GM23338 (cell line): ENCODE measurements at regions not wholly inside any gene's neighbourhood (a gene's known extent, or its start where the extent isn't known, plus 50 kb on each side); places are given as distances from the start of the nearest gene placed in this dataset.

ENCODE experiments used
- ATAC-seq: fragments of 200-7000 bp; cut with Tn5 transposase; 3 replicates; pipeline ENCODE4 v1.9.1; 2020
- DNase-seq: peaks from one replicate; pipeline ENCODE4 v3.0.0-alpha.2; 2015; ENCODE audit warnings: low spot score
- H2AFZ ChIP-seq: fragments of 200-600 bp; sonication (generic); 2 replicates; pipeline ENCODE4 v1.8.0; 2016; ENCODE audit warnings: antibody characterized with exemption, mild to moderate bottlenecking, moderate library complexity
- H3F3A ChIP-seq: fragments of 200-600 bp; sonication (generic); replicated peaks from 2 replicates; pipeline ENCODE4 v1.8.0; 2017; ENCODE audit warnings: antibody characterized with exemption, mixed run types, low read depth
- H3K27ac ChIP-seq: fragments of 200-600 bp; sonication (generic); 2 replicates; pipeline ENCODE4 v1.6.1; 2016; ENCODE audit warnings: low read depth
- H3K27me3 ChIP-seq: fragments of 200-600 bp; sonication (generic); 2 replicates; pipeline ENCODE4 v1.8.0; 2016; ENCODE audit warnings: mild to moderate bottlenecking, mixed run types, moderate library complexity; ENCODE audit not compliant: insufficient read depth
- H3K36me3 ChIP-seq: fragments of 200-600 bp; sonication (generic); 2 replicates; pipeline ENCODE4 v1.8.0; 2016; ENCODE audit warnings: mild to moderate bottlenecking; ENCODE audit not compliant: insufficient read depth
- H3K4me1 ChIP-seq: fragments of 200-600 bp; sonication (generic); 2 replicates; pipeline ENCODE4 v1.8.0; 2016; ENCODE audit warnings: mild to moderate bottlenecking, moderate library complexity; ENCODE audit not compliant: insufficient read depth
- H3K4me2 ChIP-seq: fragments of 200-600 bp; sonication (generic); 2 replicates; pipeline ENCODE4 v1.7.1; 2017; ENCODE audit warnings: mixed run types
- H3K4me3 ChIP-seq: fragments of 200-600 bp; sonication (generic); 2 replicates; pipeline ENCODE4 v1.6.1; 2016; ENCODE audit warnings: mixed run types
- H3K79me2 ChIP-seq: fragments of 200-600 bp; sonication (generic); replicated peaks from 2 replicates; pipeline ENCODE4 v1.8.0; 2017; ENCODE audit warnings: mild to moderate bottlenecking; ENCODE audit not compliant: insufficient read depth
- H3K9me2 ChIP-seq: fragments of 200-600 bp; sonication (generic); 2 replicates; pipeline ENCODE4 v1.8.0; 2017; ENCODE audit not compliant: insufficient read depth
- H4K20me1 ChIP-seq: fragments of 200-600 bp; sonication (generic); replicated peaks from 2 replicates; pipeline ENCODE4 v1.8.0; 2017; ENCODE audit warnings: mild to moderate bottlenecking; ENCODE audit not compliant: insufficient read depth
- H3K27ac Mint-ChIP-seq: 2 replicates; pipeline ENCODE4 v1.8.0; 2020; ENCODE audit warnings: inconsistent platforms, mild to moderate bottlenecking, moderate library complexity, mixed read lengths
- H3K27me3 Mint-ChIP-seq: 3 replicates; pipeline ENCODE4 v1.8.0; 2022; ENCODE audit warnings: low read depth, mild to moderate bottlenecking, moderate library complexity, mixed read lengths, inconsistent platforms; ENCODE audit not compliant: insufficient read depth, poor library complexity
- H3K36me3 Mint-ChIP-seq: 3 replicates; pipeline ENCODE4 v1.8.0; 2021; ENCODE audit warnings: low read depth, mild to moderate bottlenecking, inconsistent platforms, moderate library complexity, mixed read lengths
- H3K4me1 Mint-ChIP-seq: 3 replicates; pipeline ENCODE4 v1.8.0; 2020; ENCODE audit warnings: mild to moderate bottlenecking, inconsistent platforms, mixed read lengths
- H3K4me3 Mint-ChIP-seq: 3 replicates; pipeline ENCODE4 v1.8.0; 2021; ENCODE audit warnings: moderate library complexity, mild to moderate bottlenecking, inconsistent platforms, mixed read lengths
- H3K9me3 Mint-ChIP-seq: 3 replicates; pipeline ENCODE4 v1.8.0; 2020; ENCODE audit warnings: moderate library complexity, mild to moderate bottlenecking, inconsistent platforms, mixed read lengths
- CREB1 ChIP-seq: fragments of 250-450 bp; sonication (Bioruptor Pico); IDR thresholded peaks from 2 replicates; pipeline ENCODE4 v1.5.0; 2020; ENCODE audit warnings: low read depth, mild to moderate bottlenecking, moderate library complexity
- EZH2 ChIP-seq: fragments of 200-600 bp; sonication (generic); IDR thresholded peaks from one replicate; pipeline ENCODE4 v1.8.0; 2017; ENCODE audit warnings: antibody characterized with exemption, mild to moderate bottlenecking, low read depth; ENCODE audit not compliant: unreplicated experiment
- JUNB ChIP-seq: IDR thresholded peaks from one replicate; pipeline ENCODE4 v1.6.1; 2016; ENCODE audit warnings: antibody characterized with exemption; ENCODE audit not compliant: unreplicated experiment
- NANOG ChIP-seq: IDR thresholded peaks from 2 replicates; pipeline ENCODE4 v1.6.1; 2016; ENCODE audit warnings: antibody characterized with exemption, borderline replicate concordance
- STAT1 ChIP-seq: IDR thresholded peaks from one replicate; pipeline ENCODE4 v1.6.1; 2016; ENCODE audit warnings: antibody characterized with exemption; ENCODE audit not compliant: unreplicated experiment
- TF ChIP-seq, protein P1 (sequence below): IDR thresholded peaks from 2 replicates; pipeline ENCODE4 v1.6.1; 2016; ENCODE audit warnings: antibody characterized with exemption
- TF ChIP-seq, protein P2 (sequence below), 2 experiments: fragments of 200-600 bp in 1 of 2; sonication (generic) in 1 of 2; conservative IDR thresholded peaks; 2 replicates each; pipeline versions ENCODE4 v1.5.1 to v1.6.1; 2016 to 2017; ENCODE audit warnings: antibody characterized with exemption in 2 of 2, low read depth in 2 of 2, mild to moderate bottlenecking in 2 of 2, moderate library complexity in 1 of 2
- TF ChIP-seq, protein P3 (sequence below): IDR thresholded peaks from one replicate; pipeline ENCODE4 v1.6.1; 2018; ENCODE audit warnings: antibody characterized with exemption; ENCODE audit not compliant: unreplicated experiment

DNA sequence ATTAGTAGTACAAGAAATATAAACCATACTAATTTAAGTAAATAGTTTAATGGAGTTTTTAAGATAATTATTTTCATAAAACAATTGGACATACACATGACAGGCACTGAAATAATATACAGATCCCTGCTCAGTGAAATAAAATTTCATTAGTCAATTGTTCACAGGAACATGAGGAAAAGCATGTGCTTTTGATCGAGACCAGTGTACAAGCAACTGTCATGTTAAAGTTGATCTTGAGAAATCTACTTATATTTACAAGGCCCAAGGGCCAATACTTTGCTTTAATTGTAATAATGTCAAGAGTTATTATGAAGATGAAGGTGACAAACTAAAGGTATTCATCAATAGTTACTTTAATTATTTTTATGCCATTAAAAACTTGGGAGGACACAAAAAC is 792.7 kb upstream of the LUZP2 start:
- no peaks in the 10 kb centered on the region; the same call in 2 of the 3 replicates for H3K36me3 Mint-ChIP-seq
- H3K27me3 Mint-ChIP-seq = no peaks in the 10 kb centered on the region
- ATAC-seq = no peak

DNA sequence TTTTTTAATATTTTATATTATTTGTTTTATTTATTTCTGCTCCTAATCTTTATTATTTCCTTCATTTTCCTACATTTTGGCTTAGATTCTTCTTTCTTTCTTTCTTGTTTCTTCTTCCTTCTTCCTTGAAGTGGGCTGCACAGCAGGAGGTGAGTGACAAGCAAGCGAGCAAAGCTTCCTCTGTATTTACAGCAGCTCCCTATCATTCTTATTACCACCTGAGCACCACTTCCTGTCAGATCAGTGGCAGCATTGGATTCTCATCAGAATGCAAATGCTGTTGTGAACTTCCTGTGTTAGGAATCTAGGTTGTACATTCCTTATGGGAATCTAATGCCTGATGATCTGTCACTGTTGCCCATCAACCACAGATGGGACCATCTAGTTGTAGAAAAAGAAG is 784.9 kb upstream of the LUZP2 start:
- Histone ChIP-seq H3K36me3 (peaks cover under 1% of the 10 kb centered on the region; the same call in 1 of the 2 replicates), H3K4me3 (no peak overlapping the region), H2AFZ (no peak overlapping the region), H3K27ac (no peak overlapping the region), H3K4me1 (peaks cover 8% of the 10 kb centered on the region), H4K20me1 (no peaks in the 10 kb centered on the region), H3K9me2 (peaks cover 5% of the 10 kb centered on the region; the same call in 1 of the 2 replicates), H3F3A (no peaks in the 10 kb centered on the region), H3K27me3 (no peaks in the 10 kb centered on the region), H3K4me2 (no peak overlapping the region), H3K79me2 (no peaks in the 10 kb centered on the region)
- H3K9me3 Mint-ChIP-seq = peaks cover 12% of the 10 kb centered on the region
- H3K4me1 Mint-ChIP-seq = peaks cover 4% of the 10 kb centered on the region
- no peak overlapping the region for H3K27ac Mint-ChIP-seq
- TF ChIP-seq, protein P1, sequence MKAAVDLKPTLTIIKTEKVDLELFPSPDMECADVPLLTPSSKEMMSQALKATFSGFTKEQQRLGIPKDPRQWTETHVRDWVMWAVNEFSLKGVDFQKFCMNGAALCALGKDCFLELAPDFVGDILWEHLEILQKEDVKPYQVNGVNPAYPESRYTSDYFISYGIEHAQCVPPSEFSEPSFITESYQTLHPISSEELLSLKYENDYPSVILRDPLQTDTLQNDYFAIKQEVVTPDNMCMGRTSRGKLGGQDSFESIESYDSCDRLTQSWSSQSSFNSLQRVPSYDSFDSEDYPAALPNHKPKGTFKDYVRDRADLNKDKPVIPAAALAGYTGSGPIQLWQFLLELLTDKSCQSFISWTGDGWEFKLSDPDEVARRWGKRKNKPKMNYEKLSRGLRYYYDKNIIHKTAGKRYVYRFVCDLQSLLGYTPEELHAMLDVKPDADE = 0 out of 2 replicates have a peak, but pooled peaks have one; percentile 32
- no peak for TF ChIP-seq JUNB
- no peak overlapping the region for H3K4me3 Mint-ChIP-seq
- H3K27me3 Mint-ChIP-seq = no peaks in the 10 kb centered on the region
- peak; percentile 39 for DNase-seq
- peaks cover 10% of the 10 kb centered on the region for H3K36me3 Mint-ChIP-seq
- ATAC-seq = no peak

More for the DNA sequence above, 792.7 kb upstream of the LUZP2 start:
- no peak overlapping the region for H3K27ac Mint-ChIP-seq
- DNase-seq = no peak
- no peak overlapping the region for H2AFZ ChIP-seq
- TF ChIP-seq CREB1 (CRISPR knock-in tag) (no peak), EZH2 (no peak), NANOG (no peak), STAT1 (no peak), JUNB (no peak)
- TF ChIP-seq, protein P2, sequence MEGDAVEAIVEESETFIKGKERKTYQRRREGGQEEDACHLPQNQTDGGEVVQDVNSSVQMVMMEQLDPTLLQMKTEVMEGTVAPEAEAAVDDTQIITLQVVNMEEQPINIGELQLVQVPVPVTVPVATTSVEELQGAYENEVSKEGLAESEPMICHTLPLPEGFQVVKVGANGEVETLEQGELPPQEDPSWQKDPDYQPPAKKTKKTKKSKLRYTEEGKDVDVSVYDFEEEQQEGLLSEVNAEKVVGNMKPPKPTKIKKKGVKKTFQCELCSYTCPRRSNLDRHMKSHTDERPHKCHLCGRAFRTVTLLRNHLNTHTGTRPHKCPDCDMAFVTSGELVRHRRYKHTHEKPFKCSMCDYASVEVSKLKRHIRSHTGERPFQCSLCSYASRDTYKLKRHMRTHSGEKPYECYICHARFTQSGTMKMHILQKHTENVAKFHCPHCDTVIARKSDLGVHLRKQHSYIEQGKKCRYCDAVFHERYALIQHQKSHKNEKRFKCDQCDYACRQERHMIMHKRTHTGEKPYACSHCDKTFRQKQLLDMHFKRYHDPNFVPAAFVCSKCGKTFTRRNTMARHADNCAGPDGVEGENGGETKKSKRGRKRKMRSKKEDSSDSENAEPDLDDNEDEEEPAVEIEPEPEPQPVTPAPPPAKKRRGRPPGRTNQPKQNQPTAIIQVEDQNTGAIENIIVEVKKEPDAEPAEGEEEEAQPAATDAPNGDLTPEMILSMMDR (conservative IDR thresholded peaks at IDR 0.05; ENCODE audit: low read depth in 2 of 2) = no peak
- TF ChIP-seq, protein P3, sequence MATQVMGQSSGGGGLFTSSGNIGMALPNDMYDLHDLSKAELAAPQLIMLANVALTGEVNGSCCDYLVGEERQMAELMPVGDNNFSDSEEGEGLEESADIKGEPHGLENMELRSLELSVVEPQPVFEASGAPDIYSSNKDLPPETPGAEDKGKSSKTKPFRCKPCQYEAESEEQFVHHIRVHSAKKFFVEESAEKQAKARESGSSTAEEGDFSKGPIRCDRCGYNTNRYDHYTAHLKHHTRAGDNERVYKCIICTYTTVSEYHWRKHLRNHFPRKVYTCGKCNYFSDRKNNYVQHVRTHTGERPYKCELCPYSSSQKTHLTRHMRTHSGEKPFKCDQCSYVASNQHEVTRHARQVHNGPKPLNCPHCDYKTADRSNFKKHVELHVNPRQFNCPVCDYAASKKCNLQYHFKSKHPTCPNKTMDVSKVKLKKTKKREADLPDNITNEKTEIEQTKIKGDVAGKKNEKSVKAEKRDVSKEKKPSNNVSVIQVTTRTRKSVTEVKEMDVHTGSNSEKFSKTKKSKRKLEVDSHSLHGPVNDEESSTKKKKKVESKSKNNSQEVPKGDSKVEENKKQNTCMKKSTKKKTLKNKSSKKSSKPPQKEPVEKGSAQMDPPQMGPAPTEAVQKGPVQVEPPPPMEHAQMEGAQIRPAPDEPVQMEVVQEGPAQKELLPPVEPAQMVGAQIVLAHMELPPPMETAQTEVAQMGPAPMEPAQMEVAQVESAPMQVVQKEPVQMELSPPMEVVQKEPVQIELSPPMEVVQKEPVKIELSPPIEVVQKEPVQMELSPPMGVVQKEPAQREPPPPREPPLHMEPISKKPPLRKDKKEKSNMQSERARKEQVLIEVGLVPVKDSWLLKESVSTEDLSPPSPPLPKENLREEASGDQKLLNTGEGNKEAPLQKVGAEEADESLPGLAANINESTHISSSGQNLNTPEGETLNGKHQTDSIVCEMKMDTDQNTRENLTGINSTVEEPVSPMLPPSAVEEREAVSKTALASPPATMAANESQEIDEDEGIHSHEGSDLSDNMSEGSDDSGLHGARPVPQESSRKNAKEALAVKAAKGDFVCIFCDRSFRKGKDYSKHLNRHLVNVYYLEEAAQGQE = no peak
- H3K9me3 Mint-ChIP-seq = no peaks in the 10 kb centered on the region
- H3K4me1 ChIP-seq = no peaks in the 10 kb centered on the region
- H3F3A ChIP-seq = no peaks in the 10 kb centered on the region
- H3K4me3 ChIP-seq = no peak overlapping the region
- no peak overlapping the region for H3K4me3 Mint-ChIP-seq
- peaks cover 5% of the 10 kb centered on the region; the same call in 1 of the 2 replicates for H3K9me2 ChIP-seq
- H3K36me3 ChIP-seq = no peaks in the 10 kb centered on the region
- no peaks in the 10 kb centered on the region for H3K79me2 ChIP-seq
- no peak overlapping the region for H3K27ac ChIP-seq
- no peak overlapping the region for H3K4me2 ChIP-seq
- H3K27me3 ChIP-seq = no peaks in the 10 kb centered on the region
- H4K20me1 ChIP-seq = no peaks in the 10 kb centered on the region
- H3K4me1 Mint-ChIP-seq = no peaks in the 10 kb centered on the region
